Posterior cingulate gyrus (tissue), 11 donors: ENCODE measurements at regions not wholly inside any gene's neighbourhood (a gene's known extent, or its start where the extent isn't known, plus 50 kb on each side); places are given as distances from the start of the nearest gene placed in this dataset.

Experiments
- DNase-seq, 10 donors: peaks; one replicate each; pipeline versions ENCODE4 v3.0.0 to v3.0.0-alpha.2; 2020 to 2021; ENCODE audit warnings: mixed read lengths in 3 of 10
- intact Hi-C: fragments of 100-400 bp; cut with DNase I; formaldehyde crosslinking; loops from one replicate; pipeline ENCODE4 v1.15.1; 2023

DNA sequence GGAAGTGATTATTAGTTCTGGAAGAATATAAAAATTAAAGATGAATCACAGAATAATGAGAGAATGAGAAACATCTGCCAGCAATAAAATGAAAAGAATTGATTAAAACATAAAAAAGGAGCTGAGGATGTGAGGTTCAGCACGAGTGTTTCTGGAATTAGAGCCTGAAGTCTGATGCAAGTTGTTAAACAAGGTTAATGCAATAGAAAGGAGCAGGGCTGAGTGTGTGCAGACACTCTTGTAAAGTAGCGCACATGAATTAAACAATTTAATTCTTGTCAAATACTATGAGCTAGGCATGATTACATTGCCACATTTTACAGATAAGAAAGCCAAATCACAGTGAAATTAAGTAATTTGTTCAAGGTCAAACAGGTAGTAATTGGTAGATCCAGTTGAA, 384.2 kb downstream of the TAF11L14 start:
- DNase-seq, result no peak
- intact Hi-C loops, result no loop called here

- intact Hi-C loops, result no loop called here
- no peak for DNase-seq
Observed at GRCh38 chr5:18023275-18023674, 389.0 kb downstream of the TAF11L14 start.

- no peak for DNase-seq
- intact Hi-C loops, result no loop called here
Observed at GRCh38 chr5:18023986-18024385, 389.7 kb downstream of the TAF11L14 start.

GRCh38 chr5:18024542-18024941, 390.3 kb downstream of the TAF11L14 start:
- DNase-seq, result no peak
- intact Hi-C loops, result no loop called here

DNA sequence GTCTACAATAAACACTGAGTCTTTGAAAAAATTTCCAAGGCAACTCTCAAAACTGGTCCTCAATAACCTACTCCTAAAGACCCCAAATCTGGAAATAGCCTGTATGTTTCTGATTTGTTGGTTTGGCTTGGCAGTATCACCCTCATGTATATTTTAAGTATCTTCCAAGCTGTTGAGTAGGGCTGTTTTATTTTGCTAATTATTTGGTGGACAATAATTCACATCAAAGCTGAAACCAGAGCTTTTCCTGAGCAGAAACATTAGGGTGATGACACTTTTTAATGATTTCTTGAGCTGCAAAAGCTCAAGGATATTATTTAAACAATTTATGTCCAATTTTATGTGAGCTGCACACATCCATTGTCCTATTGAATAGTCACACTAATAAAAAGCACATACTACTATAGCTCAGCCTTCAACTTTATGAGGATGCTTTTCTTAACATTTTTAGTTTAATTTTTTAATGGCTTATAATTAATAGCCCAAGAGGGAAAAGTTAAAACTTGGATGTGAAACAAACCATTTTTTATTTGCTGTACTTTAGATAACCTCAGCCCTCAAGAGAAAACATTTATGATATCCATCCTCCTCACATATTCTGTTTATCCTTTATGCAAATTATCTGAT, 393.1 kb downstream of the TAF11L14 start:
- DNase-seq, result no peak
- intact Hi-C loops, result no loop called here

- intact Hi-C loops, result no loop called here
- DNase-seq, result no peak
Observed at GRCh38 chr5:18028036-18028435, 393.8 kb downstream of the TAF11L14 start.

DNA sequence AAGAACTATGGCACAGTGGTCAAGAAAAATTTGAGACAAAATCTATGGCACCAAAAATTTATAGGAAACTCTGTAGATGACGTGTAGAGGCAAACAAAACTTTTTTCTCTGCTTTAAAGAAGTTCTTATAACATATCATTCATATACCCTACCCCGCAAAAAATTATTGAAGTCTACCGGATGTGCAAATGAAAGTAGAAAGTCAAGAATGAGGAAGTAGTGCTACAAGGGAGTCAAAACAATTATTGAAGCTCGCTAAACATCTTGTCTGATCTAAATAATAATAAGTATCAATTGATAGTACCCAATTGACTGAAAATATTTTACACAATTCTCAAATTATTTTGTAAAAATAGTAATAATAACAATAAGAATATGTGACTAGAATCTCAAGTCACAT, 398.5 kb downstream of the TAF11L14 start:
- DNase-seq, result no peak
- intact Hi-C loops, result no loop called here

- intact Hi-C loops, result no loop called here
- DNase-seq, result no peak
Observed at GRCh38 chr5:18036531-18036930, 402.3 kb downstream of the TAF11L14 start.

DNA sequence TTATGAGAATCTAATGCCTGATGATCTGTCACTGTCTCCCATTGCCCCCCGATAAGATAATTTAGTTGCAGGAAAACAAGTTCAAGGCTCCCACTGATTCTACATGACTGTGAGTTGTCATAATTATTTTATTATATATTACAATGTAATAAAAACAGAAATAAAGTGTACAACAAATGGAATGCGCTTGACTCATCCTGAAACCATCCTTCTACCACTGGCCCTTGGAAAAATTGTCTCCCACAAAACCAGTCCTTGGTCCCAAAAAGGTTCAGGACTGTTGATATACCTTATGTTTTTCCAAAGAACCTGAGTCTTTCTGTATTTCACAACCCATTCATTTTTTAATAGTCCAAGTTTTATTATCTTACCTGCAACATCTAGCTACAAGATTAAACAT, 403.5 kb downstream of the TAF11L14 start:
- intact Hi-C loops, result no loop called here

DNA sequence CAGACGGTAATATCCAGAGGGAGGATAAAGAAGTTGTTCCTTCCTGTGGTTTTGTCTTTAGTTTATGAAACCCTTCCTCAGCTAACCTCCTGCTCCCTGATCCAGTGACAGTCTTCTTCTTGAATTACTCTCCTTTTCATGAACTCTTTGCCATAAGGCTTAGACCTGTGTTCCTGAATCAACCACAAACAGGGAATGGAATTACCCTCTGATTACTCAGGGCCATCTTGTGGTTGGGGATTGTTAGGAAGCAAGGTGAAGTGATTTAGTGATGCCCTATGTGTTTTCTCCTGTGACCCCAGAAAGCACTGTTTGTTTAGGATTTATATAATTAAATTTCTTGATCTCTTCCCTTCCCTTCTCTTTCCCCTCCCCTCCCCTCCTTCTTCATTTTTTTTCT, 409.1 kb downstream of the TAF11L14 start:
- no peak for DNase-seq
- intact Hi-C loops, result no loop called here

More for the DNA sequence above, 403.5 kb downstream of the TAF11L14 start:
- no peak for DNase-seq

DNA sequence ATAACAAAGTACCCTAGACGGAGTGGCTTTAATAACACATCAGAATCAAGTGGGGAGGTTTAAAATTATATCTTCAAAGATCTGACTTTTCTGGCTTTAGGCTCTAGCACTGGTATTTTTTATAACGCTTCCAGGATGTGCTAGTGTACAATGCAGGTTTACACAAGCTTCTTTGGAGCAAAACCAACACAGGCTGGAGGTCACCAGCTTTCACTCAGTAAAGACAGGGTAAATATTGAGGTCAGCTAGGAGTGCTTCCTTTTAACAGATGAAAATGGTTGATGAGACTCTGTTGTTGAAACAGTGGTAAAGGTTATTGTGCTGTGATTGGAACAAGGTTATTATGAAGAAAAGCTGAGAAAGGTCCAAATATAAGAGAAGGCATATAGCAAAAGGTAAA, 414.2 kb downstream of the TAF11L14 start:
- no peak for DNase-seq
- intact Hi-C loops, result no loop called here

GRCh38 chr5:18050345-18050744, 416.1 kb downstream of the TAF11L14 start:
- intact Hi-C loops, result no loop called here
- no peak for DNase-seq

- intact Hi-C loops, result no loop called here
- DNase-seq, result no peak
Observed at GRCh38 chr5:18050776-18051175, 416.5 kb downstream of the TAF11L14 start.

DNA sequence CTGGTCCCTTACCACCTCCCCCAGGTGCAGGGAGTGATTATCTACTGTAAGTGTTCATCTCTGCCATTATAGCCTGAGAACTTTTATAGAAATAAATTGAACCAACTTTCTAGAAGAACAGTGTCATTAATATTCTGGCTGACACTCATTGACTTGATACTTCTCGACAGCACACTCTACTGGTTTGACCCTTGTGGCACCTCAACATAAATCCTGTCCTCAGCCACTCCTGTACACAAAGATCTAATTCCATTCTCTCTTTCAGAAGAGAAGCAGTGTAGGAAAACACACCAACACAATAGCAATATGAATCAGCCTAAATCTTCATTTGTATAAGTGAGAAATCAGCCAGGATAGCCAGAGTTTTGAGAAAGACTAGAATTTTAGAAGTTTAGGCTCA, 417.7 kb downstream of the TAF11L14 start:
- DNase-seq, result no peak
- intact Hi-C loops, result no loop called here

DNA sequence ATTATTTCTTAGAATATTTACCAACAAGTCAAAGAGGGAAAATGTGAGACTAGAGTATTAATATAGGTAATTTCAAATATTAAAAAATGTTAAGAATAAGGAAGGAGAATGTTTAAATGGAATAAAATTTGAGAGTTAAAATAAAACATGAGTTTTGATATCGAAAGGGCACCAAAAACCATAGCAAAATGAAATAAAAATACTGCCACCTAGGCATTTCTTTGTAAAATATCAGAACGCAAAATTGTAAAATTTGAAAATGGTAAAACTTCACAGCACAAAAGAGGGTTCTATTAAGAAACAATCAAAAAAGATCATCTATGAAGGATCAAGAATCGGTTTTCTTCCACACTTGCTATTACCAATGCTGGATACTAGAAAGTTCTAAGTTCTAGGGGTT, 418.3 kb downstream of the TAF11L14 start:
- DNase-seq, result no peak
- intact Hi-C loops, result no loop called here

DNA sequence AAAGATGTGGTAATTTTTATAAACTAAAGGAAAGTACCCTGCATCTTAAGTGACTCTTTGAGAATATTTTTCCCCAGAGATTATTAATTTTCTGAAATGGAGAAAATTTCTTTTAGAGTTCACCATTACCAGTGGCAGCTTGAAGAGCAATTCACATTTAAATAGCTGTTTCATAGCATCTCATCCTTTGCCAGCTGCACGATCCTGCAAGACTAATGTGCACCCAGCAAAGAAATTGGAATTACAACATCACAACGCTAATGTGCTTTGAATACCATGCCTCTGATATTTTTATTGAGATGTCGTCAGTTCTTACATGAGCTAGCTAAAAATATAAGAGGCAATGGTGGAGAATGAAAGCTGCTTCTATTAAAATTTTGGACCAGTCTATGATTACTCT, 423.5 kb downstream of the TAF11L14 start:
- DNase-seq, result no peak
- intact Hi-C loops, result no loop called here

DNA sequence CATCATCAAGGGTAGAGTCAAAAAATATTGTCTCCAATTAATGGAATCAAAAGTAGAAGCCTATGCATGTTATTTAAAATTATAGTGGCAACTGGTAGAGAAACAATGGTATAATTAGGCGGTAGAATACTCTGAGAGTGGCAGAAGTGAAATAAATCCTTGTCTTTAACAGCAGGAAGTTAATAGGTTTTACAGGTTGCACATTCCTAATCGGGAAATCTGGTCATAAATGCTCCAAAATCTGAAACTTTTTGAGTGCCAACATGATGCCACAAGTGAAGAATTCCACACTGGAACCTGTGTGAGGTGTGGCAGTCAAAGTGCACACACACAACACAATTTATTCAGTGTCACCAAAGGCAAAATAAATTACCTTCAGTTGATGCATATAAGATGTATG, 433.4 kb downstream of the TAF11L14 start:
- DNase-seq, result no peak
- intact Hi-C loops, result no loop called here

DNA sequence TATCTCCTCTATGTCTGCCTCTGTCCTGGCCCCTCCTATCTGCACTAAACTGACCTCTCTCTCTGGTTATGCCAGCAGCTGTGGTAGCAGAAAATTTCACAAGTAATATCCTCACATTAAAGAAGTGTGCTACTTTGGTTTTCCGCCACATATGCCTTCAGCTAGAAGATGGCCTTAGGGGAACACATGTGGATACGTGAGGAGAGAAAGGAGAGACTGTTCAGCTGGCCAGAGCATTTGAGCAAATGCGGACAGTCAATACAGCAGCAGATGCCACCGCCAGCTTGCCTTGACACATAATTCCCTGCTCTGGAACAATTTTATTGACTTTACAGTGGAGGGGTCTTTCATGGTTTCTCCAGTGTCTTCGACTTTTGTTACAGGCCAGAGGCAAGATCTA, 434.6 kb downstream of the TAF11L14 start:
- intact Hi-C loops, result no loop called here
- DNase-seq, result no peak

- intact Hi-C loops, result no loop called here
- no peak for DNase-seq
Observed at GRCh38 chr5:18069790-18070189, 435.5 kb downstream of the TAF11L14 start.

- intact Hi-C loops, result no loop called here
- no peak for DNase-seq
Observed at GRCh38 chr5:18072600-18072999, 438.3 kb downstream of the TAF11L14 start.

- DNase-seq, result no peak
- intact Hi-C loops, result no loop called here
Observed at GRCh38 chr5:18074961-18075360, 440.7 kb downstream of the TAF11L14 start.

DNA sequence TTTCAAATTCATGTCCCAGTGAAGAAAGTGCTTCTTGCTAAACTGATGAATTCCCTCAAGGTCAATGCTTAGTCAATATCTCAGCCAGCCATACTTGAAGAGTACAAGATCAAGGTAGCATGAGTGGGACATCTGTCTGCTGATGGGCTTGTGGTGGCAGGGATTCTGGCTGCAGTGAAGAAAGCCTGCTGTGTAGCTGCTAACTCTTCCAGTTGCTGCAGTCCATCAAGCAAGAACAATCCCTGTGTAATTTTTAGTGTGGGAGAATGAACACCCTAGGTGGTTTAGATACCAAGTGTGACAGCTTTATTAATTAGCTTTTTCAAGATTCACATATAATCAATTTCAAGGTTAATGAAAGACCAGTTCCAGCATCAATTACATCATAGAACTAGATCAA, 443.9 kb downstream of the TAF11L14 start:
- intact Hi-C loops, result no loop called here
- DNase-seq, result no peak

DNA sequence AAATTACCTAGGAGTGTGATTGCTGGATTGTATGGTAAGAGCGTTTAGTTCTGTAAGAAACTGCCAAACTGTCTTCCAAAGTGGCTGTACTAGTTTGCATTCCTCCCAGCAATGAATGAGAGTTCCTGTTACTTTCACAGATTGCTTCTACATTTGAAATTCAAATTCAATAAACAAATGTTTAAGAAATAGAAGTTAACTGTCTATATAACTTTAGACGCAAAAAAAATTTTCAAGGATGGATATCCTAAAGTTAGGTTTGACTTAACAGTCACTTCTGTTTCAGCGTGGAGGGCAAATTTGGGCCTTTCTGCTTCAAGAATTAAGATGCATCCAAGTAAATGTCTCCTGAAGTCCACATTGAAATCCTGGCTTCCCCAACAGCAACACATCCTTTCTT, 445.6 kb downstream of the TAF11L14 start:
- DNase-seq, result no peak
- intact Hi-C loops, result no loop called here
